ENCODE measurements at regions not wholly inside any gene's neighbourhood (a gene's known extent, or its start where the extent isn't known, plus 50 kb on each side); places are given as distances from the start of the nearest gene placed in this dataset.

GRCh38 chr14:104239861-104240301, 101.5 kb downstream of the KIF26A start:
- Histone ChIP-seq H3K4me1 (ENCODE audit: control insufficient read depth in 2 of 2, insufficient read depth in 2 of 2, low read length in 2 of 2) (peaks cover 0 to 4% of the 10 kb centered on the region in 2 donors), H3K9ac (ENCODE audit: low read length) (no peak overlapping the region), H3K9me3 (ENCODE audit: control extremely low read depth in 1 of 3, control insufficient read depth in 2 of 3, insufficient read depth in 1 of 3, low read length in 2 of 3) (peaks cover 0 to 43% (median 8%) of the 10 kb centered on the region in 3 donors), H4K20me1 (ENCODE audit: control insufficient read depth, insufficient read depth, low read length, poor library complexity, severe bottlenecking) (no peaks in the 10 kb centered on the region), H3K79me2 (ENCODE audit: control insufficient read depth, insufficient read depth, low read length) (no peaks in the 10 kb centered on the region), H3K27ac (ENCODE audit: low read length in 2 of 2) (no peak overlapping the region), H3K4me2 (replicated peaks; ENCODE audit: low read depth, low read length, poor library complexity, severe bottlenecking) (no peak overlapping the region), H3K36me3 (replicated peaks in 1 of 2; ENCODE audit: control extremely low read depth in 1 of 2, control insufficient read depth in 1 of 2, extremely low read depth in 1 of 2, insufficient read depth in 2 of 2, low read length in 1 of 2) (no peaks in the 10 kb centered on the region), H3K27me3 (replicated peaks in 1 of 4; ENCODE audit: control extremely low read depth in 1 of 4, control insufficient read depth in 3 of 4, insufficient read depth in 4 of 4, low read length in 3 of 4) (peaks cover 0 to 17% (median 2%) of the 10 kb centered on the region in 4 experiments), H3K4me3 (ENCODE audit: control extremely low read depth in 1 of 5, extremely low read depth in 1 of 5, insufficient read depth in 1 of 5, low read depth in 2 of 5, low read length in 4 of 5) (no peak overlapping the region), H2AFZ (ENCODE audit: insufficient read depth, low read depth, low read length, poor library complexity, severe bottlenecking) (no peak overlapping the region)
- Mint-ChIP-seq H3K27ac (no peak overlapping the region), H3K4me3 (no peak overlapping the region), H3K4me1 (peaks cover 5% of the 10 kb centered on the region), H3K9me3 (ENCODE audit: insufficient read depth) (peaks cover 13% of the 10 kb centered on the region), H3K27me3 (peaks cover 24% of the 10 kb centered on the region)
- DNase-seq = no peak
- 82% methylated on average over 17 of the region's 17 CpGs for WGBS (ENCODE audit: insufficient coverage)
- TF ChIP-seq, protein P1, sequence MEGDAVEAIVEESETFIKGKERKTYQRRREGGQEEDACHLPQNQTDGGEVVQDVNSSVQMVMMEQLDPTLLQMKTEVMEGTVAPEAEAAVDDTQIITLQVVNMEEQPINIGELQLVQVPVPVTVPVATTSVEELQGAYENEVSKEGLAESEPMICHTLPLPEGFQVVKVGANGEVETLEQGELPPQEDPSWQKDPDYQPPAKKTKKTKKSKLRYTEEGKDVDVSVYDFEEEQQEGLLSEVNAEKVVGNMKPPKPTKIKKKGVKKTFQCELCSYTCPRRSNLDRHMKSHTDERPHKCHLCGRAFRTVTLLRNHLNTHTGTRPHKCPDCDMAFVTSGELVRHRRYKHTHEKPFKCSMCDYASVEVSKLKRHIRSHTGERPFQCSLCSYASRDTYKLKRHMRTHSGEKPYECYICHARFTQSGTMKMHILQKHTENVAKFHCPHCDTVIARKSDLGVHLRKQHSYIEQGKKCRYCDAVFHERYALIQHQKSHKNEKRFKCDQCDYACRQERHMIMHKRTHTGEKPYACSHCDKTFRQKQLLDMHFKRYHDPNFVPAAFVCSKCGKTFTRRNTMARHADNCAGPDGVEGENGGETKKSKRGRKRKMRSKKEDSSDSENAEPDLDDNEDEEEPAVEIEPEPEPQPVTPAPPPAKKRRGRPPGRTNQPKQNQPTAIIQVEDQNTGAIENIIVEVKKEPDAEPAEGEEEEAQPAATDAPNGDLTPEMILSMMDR (IDR thresholded peaks at IDR 0.05) = no peak
- intact Hi-C loops (cut with micrococcal nuclease) = no loop called here
- ATAC-seq (ENCODE audit: low read depth) = no peak
- ChIA-PET CTCF (no interaction called here), POLR2A (no interaction called here)

GRCh38 chr14:104240434-104241157, 102.2 kb downstream of the KIF26A start:
- no peaks in the 10 kb centered on the region for H4K20me1 ChIP-seq (ENCODE audit: control insufficient read depth, insufficient read depth, low read length, poor library complexity, severe bottlenecking)
- no peaks in the 10 kb centered on the region for H3K79me2 ChIP-seq (ENCODE audit: control insufficient read depth, insufficient read depth, low read length)
- no peaks in the 10 kb centered on the region for H3K36me3 ChIP-seq (replicated peaks in 1 of 2; ENCODE audit: control extremely low read depth in 1 of 2, control insufficient read depth in 1 of 2, extremely low read depth in 1 of 2, insufficient read depth in 2 of 2, low read length in 1 of 2)
- ChIA-PET POLR2A (no interaction called here), CTCF (no interaction called here)
- TF ChIP-seq, protein P1 (IDR thresholded peaks at IDR 0.05) = no peak
- no peak for TF ChIP-seq EZH2 (IDR thresholded peaks at IDR 0.05; ENCODE audit: borderline replicate concordance, insufficient read depth, low read depth, low read length, poor library complexity, severe bottlenecking)
- intact Hi-C loops (cut with micrococcal nuclease) = no loop called here
- no peak overlapping the region for H3K4me3 ChIP-seq (ENCODE audit: control extremely low read depth in 1 of 5, extremely low read depth in 1 of 5, insufficient read depth in 1 of 5, low read depth in 2 of 5, low read length in 4 of 5)
- no peak overlapping the region for H3K27ac ChIP-seq (ENCODE audit: low read length in 2 of 2)
- H3K9me3 ChIP-seq (ENCODE audit: control extremely low read depth in 1 of 3, control insufficient read depth in 2 of 3, insufficient read depth in 1 of 3, low read length in 2 of 3) = peaks cover 2 to 45% (median 9%) of the 10 kb centered on the region in 3 donors
- H3K27me3 Mint-ChIP-seq = peaks cover 24% of the 10 kb centered on the region
- DNase-seq (peak; percentile 29), ATAC-seq (ENCODE audit: low read depth) (peak; percentile 56)
- peaks cover 0 to 4% of the 10 kb centered on the region in 2 donors for H3K4me1 ChIP-seq (ENCODE audit: control insufficient read depth in 2 of 2, insufficient read depth in 2 of 2, low read length in 2 of 2)
- H3K4me2 ChIP-seq (replicated peaks; ENCODE audit: low read depth, low read length, poor library complexity, severe bottlenecking) = peak overlapping the region; percentile 8
- peaks cover 6% of the 10 kb centered on the region for H3K9me3 Mint-ChIP-seq (ENCODE audit: insufficient read depth)
- no peak overlapping the region for H3K27ac Mint-ChIP-seq
- 76% methylated on average over 3 of the region's 12 CpGs for WGBS (ENCODE audit: insufficient coverage)
- H3K4me3 Mint-ChIP-seq = no peak overlapping the region
- H3K27me3 ChIP-seq (replicated peaks in 1 of 4; ENCODE audit: control extremely low read depth in 1 of 4, control insufficient read depth in 3 of 4, insufficient read depth in 4 of 4, low read length in 3 of 4) = peaks cover 0 to 17% (median 2%) of the 10 kb centered on the region in 4 experiments
- H3K9ac ChIP-seq (ENCODE audit: low read length) = no peak overlapping the region
- H3K4me1 Mint-ChIP-seq = peaks cover 5% of the 10 kb centered on the region
- H2AFZ ChIP-seq (ENCODE audit: insufficient read depth, low read depth, low read length, poor library complexity, severe bottlenecking) = no peak overlapping the region
